NCI-H524 (cell line): ENCODE measurements at regions not wholly inside any gene's neighbourhood (a gene's known extent, or its start where the extent isn't known, plus 50 kb on each side); places are given as distances from the start of the nearest gene placed in this dataset.
"Not testable (repeated sequence)": the region's sequence is repeated elsewhere in the genome, so short reads cannot be mapped to it uniquely, and the experiment has no call there.

Source experiments
- DNase-seq, 2 experiments: peaks; one replicate each; lab custom pipeline; 2025; lab: John Stamatoyannopoulos, UW

GRCh38 chr9:97179616-97180015 lies 127.8 kb upstream of the CCDC180 start:
- DNase-seq = no peak

- peak; percentile 62 to 93 for DNase-seq
These were observed 131.3 kb upstream of the CCDC180 start for GRCh38 chr9:97176206-97176605.

GRCh38 chr9:97168174-97168573 lies 129.2 kb upstream of the CTSV start:
- peak in 1 of 2 experiments; percentile 43 for DNase-seq

GRCh38 chr9:97166496-97167138 lies 127.7 kb upstream of the CTSV start:
- DNase-seq = not testable (repeated sequence)

GRCh38 chr9:97160255-97160654 lies 121.3 kb upstream of the CTSV start:
- no peak for DNase-seq

- DNase-seq = not testable (repeated sequence)
These were observed 119.8 kb upstream of the CTSV start for GRCh38 chr9:97158722-97159121.

- not testable (repeated sequence) for DNase-seq
These were observed 116.5 kb upstream of the CTSV start for GRCh38 chr9:97155441-97155840.

- DNase-seq = no peak
These were observed 115.0 kb upstream of the CTSV start for GRCh38 chr9:97153967-97154366.

- DNase-seq = peak in 1 of 2 experiments; percentile 4
These were observed 114.2 kb upstream of the CTSV start for GRCh38 chr9:97153160-97153559.

- DNase-seq = not testable (repeated sequence)
These were observed 111.5 kb upstream of the CTSV start for GRCh38 chr9:97150471-97150870.

GRCh38 chr9:97148428-97148827 lies 109.5 kb upstream of the CTSV start:
- not testable (repeated sequence) for DNase-seq

- not testable (repeated sequence) for DNase-seq
These were observed 106.7 kb upstream of the CTSV start for GRCh38 chr9:97145680-97146079.

GRCh38 chr9:97140566-97140965 lies 101.6 kb upstream of the CTSV start:
- DNase-seq = no peak

GRCh38 chr9:97136421-97136820 lies 97.5 kb upstream of the CTSV start:
- DNase-seq = no peak

GRCh38 chr9:97133966-97134365 lies 95.0 kb upstream of the CTSV start:
- not testable (repeated sequence) for DNase-seq

GRCh38 chr9:97132865-97133264 lies 93.9 kb upstream of the CTSV start:
- DNase-seq = no peak

- DNase-seq = not testable (repeated sequence)
These were observed 91.9 kb upstream of the CTSV start for GRCh38 chr9:97130864-97131263.

GRCh38 chr9:97130387-97130786 lies 91.4 kb upstream of the CTSV start:
- DNase-seq = not testable (repeated sequence)

- DNase-seq = peak in 1 of 2 experiments; percentile 23
These were observed 90.0 kb upstream of the CTSV start for GRCh38 chr9:97128919-97129318.

GRCh38 chr9:97124256-97124655 lies 85.3 kb upstream of the CTSV start:
- no peak for DNase-seq

GRCh38 chr9:97110696-97111095 lies 71.8 kb upstream of the CTSV start:
- no peak for DNase-seq

GRCh38 chr9:97109194-97109811 lies 70.4 kb upstream of the CTSV start:
- DNase-seq = peak in 1 of 2 experiments; percentile 16

- not testable (repeated sequence) for DNase-seq
These were observed 66.3 kb upstream of the CTSV start for GRCh38 chr9:97105220-97105619.
